ENCODE measurements at regions not wholly inside any gene's neighbourhood (a gene's known extent, or its start where the extent isn't known, plus 50 kb on each side); places are given as distances from the start of the nearest gene placed in this dataset.
"Not testable (repeated sequence)": the region's sequence is repeated elsewhere in the genome, so short reads cannot be mapped to it uniquely, and the experiment has no call there.

DNA sequence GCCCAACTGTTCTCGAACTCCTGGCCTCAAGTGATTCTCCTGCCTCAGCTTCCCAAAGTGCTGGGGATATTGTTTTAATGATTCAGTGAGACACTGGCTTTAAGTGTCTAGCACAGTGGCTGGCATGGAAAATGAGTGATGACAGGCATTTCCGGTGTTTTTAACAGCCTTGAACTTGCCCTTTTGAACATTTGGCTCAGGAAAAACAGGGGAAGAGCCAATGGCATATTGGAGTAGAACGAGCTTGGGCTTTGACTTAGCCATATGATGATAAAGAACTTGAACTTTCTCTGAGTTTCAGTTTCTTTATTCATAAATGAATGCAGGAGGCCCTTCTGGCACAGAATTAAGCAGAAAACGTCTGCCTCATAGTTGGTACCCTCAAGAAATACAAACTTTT lies 145.0 kb upstream of the HS3ST4 start:
- no peaks in the 10 kb centered on the region for H3K27me3 ChIP-seq
- no peaks in the 10 kb centered on the region for H3K9me3 ChIP-seq
- TF ChIP-seq, protein P1, sequence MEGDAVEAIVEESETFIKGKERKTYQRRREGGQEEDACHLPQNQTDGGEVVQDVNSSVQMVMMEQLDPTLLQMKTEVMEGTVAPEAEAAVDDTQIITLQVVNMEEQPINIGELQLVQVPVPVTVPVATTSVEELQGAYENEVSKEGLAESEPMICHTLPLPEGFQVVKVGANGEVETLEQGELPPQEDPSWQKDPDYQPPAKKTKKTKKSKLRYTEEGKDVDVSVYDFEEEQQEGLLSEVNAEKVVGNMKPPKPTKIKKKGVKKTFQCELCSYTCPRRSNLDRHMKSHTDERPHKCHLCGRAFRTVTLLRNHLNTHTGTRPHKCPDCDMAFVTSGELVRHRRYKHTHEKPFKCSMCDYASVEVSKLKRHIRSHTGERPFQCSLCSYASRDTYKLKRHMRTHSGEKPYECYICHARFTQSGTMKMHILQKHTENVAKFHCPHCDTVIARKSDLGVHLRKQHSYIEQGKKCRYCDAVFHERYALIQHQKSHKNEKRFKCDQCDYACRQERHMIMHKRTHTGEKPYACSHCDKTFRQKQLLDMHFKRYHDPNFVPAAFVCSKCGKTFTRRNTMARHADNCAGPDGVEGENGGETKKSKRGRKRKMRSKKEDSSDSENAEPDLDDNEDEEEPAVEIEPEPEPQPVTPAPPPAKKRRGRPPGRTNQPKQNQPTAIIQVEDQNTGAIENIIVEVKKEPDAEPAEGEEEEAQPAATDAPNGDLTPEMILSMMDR (IDR thresholded peaks at IDR 0.05): no peak
- intact Hi-C loops (cut with DNase I): no loop called here
- no peaks in the 10 kb centered on the region for H3K4me1 ChIP-seq
- H3K27ac ChIP-seq: no peak overlapping the region
- no peak for ATAC-seq
- H3K36me3 ChIP-seq: no peaks in the 10 kb centered on the region
- H3K4me3 ChIP-seq: no peak overlapping the region
- no peak for DNase-seq

DNA sequence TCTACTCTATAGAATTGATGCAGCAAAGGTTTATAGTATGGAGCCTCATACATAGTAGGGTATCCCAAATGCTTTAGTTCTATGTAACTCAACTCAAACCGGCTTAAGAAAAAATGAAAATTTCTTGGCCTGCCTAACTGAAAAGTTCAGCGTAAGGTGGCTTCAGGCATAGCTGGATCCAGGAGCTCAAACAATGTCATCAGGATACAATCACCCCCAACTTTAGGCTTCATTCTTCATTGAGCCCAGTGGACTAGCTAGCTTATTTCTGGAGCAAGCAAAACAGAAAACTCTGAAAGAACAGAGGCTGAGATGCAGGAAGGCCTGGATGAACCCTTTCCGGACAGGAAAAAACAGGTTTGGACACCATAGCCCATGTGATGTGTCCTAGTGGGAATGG lies 147.5 kb upstream of the HS3ST4 start:
- no peak overlapping the region for H3K4me3 ChIP-seq
- ATAC-seq (no peak), DNase-seq (no peak)
- TF ChIP-seq, protein P1 (IDR thresholded peaks at IDR 0.05): no peak
- intact Hi-C loops (cut with DNase I): no loop called here
- no peak overlapping the region for H3K27ac ChIP-seq
- no peaks in the 10 kb centered on the region for H3K9me3 ChIP-seq
- H3K36me3 ChIP-seq: no peaks in the 10 kb centered on the region
- no peaks in the 10 kb centered on the region for H3K27me3 ChIP-seq
- no peaks in the 10 kb centered on the region for H3K4me1 ChIP-seq

DNA sequence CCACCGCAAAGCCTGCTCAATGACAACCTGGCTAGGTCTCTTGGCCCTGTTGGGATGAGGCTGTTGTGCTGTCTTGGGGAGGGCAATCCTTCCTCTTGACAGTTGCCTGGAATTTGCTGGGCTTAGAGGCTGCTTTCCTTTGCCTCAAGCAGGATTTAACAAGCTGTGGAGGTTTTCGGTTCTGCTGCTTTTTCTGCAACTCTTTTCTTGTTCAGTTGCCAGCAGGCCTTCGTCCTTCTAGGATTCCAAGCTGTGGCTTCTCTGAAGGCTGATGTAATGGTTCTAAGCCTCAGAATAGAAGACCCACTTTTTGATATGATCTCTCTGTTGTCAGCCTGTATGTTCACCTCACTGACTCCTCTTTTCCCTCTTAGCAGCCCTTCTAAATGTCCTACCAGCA lies 149.5 kb upstream of the HS3ST4 start:
- Histone ChIP-seq H3K27me3 (no peaks in the 10 kb centered on the region), H3K9me3 (no peaks in the 10 kb centered on the region), H3K4me1 (no peaks in the 10 kb centered on the region), H3K36me3 (no peaks in the 10 kb centered on the region), H3K27ac (no peak overlapping the region), H3K4me3 (no peak overlapping the region)
- no peak for DNase-seq
- TF ChIP-seq, protein P1 (IDR thresholded peaks at IDR 0.05): no peak
- intact Hi-C loops (cut with DNase I): no loop called here
- no peak for ATAC-seq

DNA sequence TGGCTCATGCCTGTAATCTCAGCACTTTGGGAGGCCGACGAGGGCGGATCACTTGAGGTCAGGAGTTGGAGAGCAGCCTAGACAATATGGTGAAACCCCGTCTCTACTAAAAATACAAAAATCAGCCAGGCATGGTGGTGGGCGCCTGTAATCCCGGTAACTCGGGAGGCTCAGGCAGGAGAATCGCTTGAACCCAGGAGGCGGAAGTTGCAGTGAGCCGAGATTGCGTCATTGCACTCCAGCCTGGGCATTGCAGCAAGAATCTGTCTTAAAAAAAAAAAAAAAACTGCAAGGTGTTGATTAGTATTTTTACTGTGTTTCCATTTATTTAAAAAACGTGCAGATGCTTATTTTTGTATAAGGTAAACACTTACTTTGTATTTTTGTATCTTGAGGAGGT lies 152.0 kb upstream of the HS3ST4 start:
- DNase-seq; H3K36me3 ChIP-seq; H3K27ac ChIP-seq; intact Hi-C loops (cut with DNase I); H3K4me3 ChIP-seq; ATAC-seq; H3K4me1 ChIP-seq; H3K27me3 ChIP-seq; H3K9me3 ChIP-seq: not testable (repeated sequence)

DNA sequence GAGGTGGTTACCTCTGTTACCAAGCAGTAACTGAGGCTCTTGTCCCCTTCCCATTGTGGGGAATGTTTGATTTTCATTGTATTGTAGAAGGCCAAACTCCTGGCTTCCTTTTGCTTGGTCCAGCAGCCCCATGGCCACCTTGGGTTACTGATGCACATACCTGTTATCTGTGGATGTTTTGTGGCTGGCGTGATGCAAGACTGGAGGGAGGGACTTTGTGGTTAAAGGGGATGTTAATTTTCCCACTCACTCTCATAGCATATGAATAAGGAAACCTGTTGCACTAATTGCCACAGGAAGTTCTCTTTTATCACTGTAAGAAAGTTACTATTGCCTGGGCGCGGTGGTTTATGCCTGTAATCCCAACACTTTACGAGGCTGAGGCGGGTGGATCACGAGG lies 168.6 kb upstream of the HS3ST4 start:
- ATAC-seq (no peak), DNase-seq (no peak)
- no peaks in the 10 kb centered on the region for H3K36me3 ChIP-seq
- H3K4me3 ChIP-seq: no peak overlapping the region
- H3K27ac ChIP-seq: no peak overlapping the region
- intact Hi-C loops (cut with DNase I): no loop called here
- H3K4me1 ChIP-seq: no peaks in the 10 kb centered on the region
- no peaks in the 10 kb centered on the region for H3K9me3 ChIP-seq
- TF ChIP-seq, protein P1 (IDR thresholded peaks at IDR 0.05): no peak
- H3K27me3 ChIP-seq: no peaks in the 10 kb centered on the region

DNA sequence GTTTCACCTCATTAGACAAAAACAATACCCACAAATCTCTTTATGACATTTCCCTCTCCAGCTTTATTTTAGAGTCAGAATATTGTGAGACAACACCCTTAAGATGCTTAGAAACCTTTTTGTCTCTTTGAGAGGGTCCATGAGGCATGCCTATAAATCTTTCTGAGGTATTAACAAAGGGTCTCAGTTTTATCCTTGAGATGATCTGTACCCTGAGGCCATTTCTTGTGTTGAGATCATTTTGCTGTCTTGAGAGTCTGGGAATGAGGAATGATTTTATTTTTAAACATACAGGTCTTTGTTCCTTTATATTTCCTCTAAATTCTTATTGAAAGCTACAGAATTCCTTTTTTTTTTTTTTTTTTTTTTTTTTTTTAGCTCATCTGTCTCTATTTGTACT lies 179.7 kb upstream of the HS3ST4 start:
- DNase-seq (no peak), ATAC-seq (no peak)
- intact Hi-C loops (cut with DNase I): no loop called here
- H3K9me3 ChIP-seq: no peaks in the 10 kb centered on the region
- H3K4me3 ChIP-seq: no peak overlapping the region
- H3K27me3 ChIP-seq: no peaks in the 10 kb centered on the region
- TF ChIP-seq, protein P1 (IDR thresholded peaks at IDR 0.05): no peak
- no peaks in the 10 kb centered on the region for H3K36me3 ChIP-seq
- no peak overlapping the region for H3K27ac ChIP-seq
- no peaks in the 10 kb centered on the region for H3K4me1 ChIP-seq
